BJ (cell line): ENCODE measurements at regions not wholly inside any gene's neighbourhood (a gene's known extent, or its start where the extent isn't known, plus 50 kb on each side); places are given as distances from the start of the nearest gene placed in this dataset.

Source experiments
- CTCF ChIA-PET: fragments of 350-600 bp; formaldehyde crosslinking; extraction: SDS; loops from one replicate; lab custom pipeline; 2021; ENCODE audit warnings: antibody characterized with exemption, inconsistent platforms; lab: Yijun Ruan, JAX
- POLR2A ChIA-PET: fragments of 300-600 bp; sonication (Branson Sonifier 250); formaldehyde crosslinking; extraction: SDS; loops from one replicate; lab custom pipeline; 2021; ENCODE audit warnings: antibody characterized with exemption; lab: Charles Lee
- DNase-seq: peaks from one replicate; pipeline ENCODE4 v3.0.0-alpha.2; 2011; ENCODE audit warnings: low read depth
- H3K27me3 ChIP-seq: 2 replicates; pipeline ENCODE4 v1.6.0; 2011; ENCODE audit warnings: low read length; ENCODE audit not compliant: control insufficient read depth, insufficient read depth
- H3K36me3 ChIP-seq: 2 replicates; pipeline ENCODE4 v1.5.1; 2011; ENCODE audit warnings: low read length; ENCODE audit not compliant: control insufficient read depth, insufficient read depth
- H3K4me3 ChIP-seq: 2 replicates; pipeline ENCODE4 v1.5.1; 2011; ENCODE audit warnings: low read depth, mild to moderate bottlenecking, control low read depth, low read length
- CTCF ChIP-seq: IDR thresholded peaks from 2 replicates; pipeline ENCODE4 v1.5.1; 2011; ENCODE audit warnings: low read depth, mild to moderate bottlenecking, control low read depth, inconsistent platforms, low read length, moderate library complexity; ENCODE audit not compliant: insufficient read depth

GRCh38 chr13:109680288-109680687, 106.1 kb downstream of the IRS2 start:
- DNase-seq = no peak
- Histone ChIP-seq H3K36me3 (no peaks in the 10 kb centered on the region), H3K4me3 (no peak overlapping the region), H3K27me3 (peaks cover 5% of the 10 kb centered on the region)
- no peak for TF ChIP-seq CTCF
- POLR2A ChIA-PET = interaction anchor here (0.6 kb wide), 1 partner anchor 33 kb away, joined by 4 read pairs; no protein-coding TSS in a partner anchor
- CTCF ChIA-PET = interaction anchor here (0.6 kb wide), 1 partner anchor 105 kb away, joined by 3 read pairs; no protein-coding TSS in a partner anchor

GRCh38 chr13:109678459-109678858, 107.9 kb downstream of the IRS2 start:
- Histone ChIP-seq H3K27me3 (peaks cover 3% of the 10 kb centered on the region; the same call in 1 of the 2 replicates), H3K36me3 (no peaks in the 10 kb centered on the region), H3K4me3 (no peak overlapping the region)
- ChIA-PET POLR2A (no interaction called here), CTCF (no interaction called here)
- DNase-seq = no peak
- TF ChIP-seq CTCF = no peak

GRCh38 chr13:109677206-109677605, 109.2 kb downstream of the IRS2 start:
- Histone ChIP-seq H3K27me3 (no peaks in the 10 kb centered on the region; the same call in 1 of the 2 replicates), H3K4me3 (no peak overlapping the region), H3K36me3 (no peaks in the 10 kb centered on the region)
- no peak for TF ChIP-seq CTCF
- ChIA-PET CTCF (no interaction called here), POLR2A (no interaction called here)
- DNase-seq = no peak

- H3K27me3 ChIP-seq = no peaks in the 10 kb centered on the region
- no peak for DNase-seq
- H3K4me3 ChIP-seq = no peak overlapping the region
- no peak for TF ChIP-seq CTCF
- no peaks in the 10 kb centered on the region for H3K36me3 ChIP-seq
- CTCF ChIA-PET = no interaction called here
- POLR2A ChIA-PET = no interaction called here
Measured at GRCh38 chr13:109673477-109673876, 112.9 kb downstream of the IRS2 start.

- peak; percentile 27 for DNase-seq
- Histone ChIP-seq H3K36me3 (no peaks in the 10 kb centered on the region), H3K27me3 (no peaks in the 10 kb centered on the region), H3K4me3 (no peak overlapping the region)
- TF ChIP-seq CTCF = no peak
- POLR2A ChIA-PET = no interaction called here
- CTCF ChIA-PET = no interaction called here
Measured at GRCh38 chr13:109672545-109672944, 113.8 kb downstream of the IRS2 start.
